Stomach (tissue), 8 donors: ENCODE measurements at regions not wholly inside any gene's neighbourhood (a gene's known extent, or its start where the extent isn't known, plus 50 kb on each side); places are given as distances from the start of the nearest gene placed in this dataset.

ENCODE experiments used
- DNase-seq, 2 donors: peaks; one replicate each; pipeline versions ENCODE4 v3.0.0 to v3.0.0-alpha.2; 2013 to 2019
- H3K27ac ChIP-seq, 5 donors: fragments of 200-600 bp in 4 of 5; sonication (generic) in 4 of 5; one replicate each; pipeline ENCODE4 v1.5.1; 2013 to 2019; ENCODE audit warnings: mild to moderate bottlenecking in 1 of 5, moderate library complexity in 1 of 5
- H3K27me3 ChIP-seq, 3 donors: fragments of 200-600 bp; sonication (generic); one replicate each; pipeline ENCODE4 v1.5.1; 2017 to 2019; ENCODE audit warnings: mixed run types in 1 of 3
- H3K36me3 ChIP-seq, 4 donors: fragments of 200-600 bp; sonication (generic); 1 replicate in 3 of 4; 2 replicates in 1 of 4; pipeline ENCODE4 v1.5.1; 2016 to 2019
- H3K4me1 ChIP-seq, 4 donors: fragments of 200-600 bp; sonication (generic); one replicate each; pipeline ENCODE4 v1.5.1; 2016 to 2019
- H3K4me3 ChIP-seq, 4 donors: fragments of 200-600 bp; sonication (generic) in 3 of 4; one replicate each; pipeline ENCODE4 v1.5.1; 2016 to 2019; ENCODE audit warnings: mild to moderate bottlenecking in 1 of 4
- H3K9me3 ChIP-seq, 4 donors: fragments of 200-600 bp; sonication (generic); one replicate each; pipeline ENCODE4 v1.5.1; 2016 to 2019
- EP300 ChIP-seq: sonication (generic); formaldehyde crosslinking; IDR thresholded peaks from one replicate; pipeline ENCODE4 v1.6.1; 2017; ENCODE audit warnings: antibody characterized with exemption
- POLR2A ChIP-seq, 4 donors: fragments of 450-650 bp; IDR thresholded peaks; one replicate each; pipeline ENCODE4 v1.6.1; 2016; ENCODE audit warnings: antibody characterized with exemption in 4 of 4, control low read depth in 2 of 4, mild to moderate bottlenecking in 1 of 4, moderate library complexity in 1 of 4
- POLR2AphosphoS5 ChIP-seq, 3 donors: sonication (generic); formaldehyde crosslinking; IDR thresholded peaks; one replicate each; pipeline ENCODE4 v1.6.1; 2016; ENCODE audit warnings: antibody characterized with exemption in 3 of 3
- WGBS, 5 donors: extraction: QIAGEN DNeasy Blood & Tissue Kit in 3 of 5; methylation state at CpG; one replicate each; pipeline versions ENCODE4 v1.1.5 to v1.1.7; 2013 to 2018; 5-methylcytosine and 5-hydroxymethylcytosine counted together
- intact Hi-C: fragments of 100-400 bp; cut with DNase I; formaldehyde crosslinking; loops from one replicate; pipeline ENCODE4 v1.15.1; 2023; ENCODE audit warnings: low total_unique reads
- TF ChIP-seq, protein P1 (sequence below), 7 experiments: fragments of 450-650 bp in 4 of 7; fragments of 200-600 bp in 3 of 7; sonication (generic) in 3 of 7; IDR thresholded peaks; one replicate each; pipeline ENCODE4 v1.5.1; 2016 to 2019; ENCODE audit warnings: antibody characterized with exemption in 7 of 7, control low read depth in 2 of 7, mild to moderate bottlenecking in 1 of 7
- donor health status: healthy with polysubstance abuse.
- donor health status: Bipolar disorder and iron deficiency.
- donor health status: healthy.

GRCh38 chr6:92363111-92363510 is 1056.2 kb downstream of the EPHA7 start:
- Histone ChIP-seq H3K9me3 (no peaks in the 10 kb centered on the region), H3K36me3 (no peaks in the 10 kb centered on the region), H3K27ac (no peak overlapping the region), H3K27me3 (no peaks in the 10 kb centered on the region), H3K4me3 (no peak overlapping the region), H3K4me1 (no peaks in the 10 kb centered on the region)
- DNase-seq, result no peak
- WGBS, 5 donors, result 48 to 62% (median 60%) methylated on average over 3 of the region's 3 CpGs
- TF ChIP-seq EP300 (no peak), POLR2AphosphoS5 (IDR thresholded peaks at IDR 0.05) (no peak), POLR2A (IDR thresholded peaks at IDR 0.05) (no peak)
- TF ChIP-seq, protein P1, sequence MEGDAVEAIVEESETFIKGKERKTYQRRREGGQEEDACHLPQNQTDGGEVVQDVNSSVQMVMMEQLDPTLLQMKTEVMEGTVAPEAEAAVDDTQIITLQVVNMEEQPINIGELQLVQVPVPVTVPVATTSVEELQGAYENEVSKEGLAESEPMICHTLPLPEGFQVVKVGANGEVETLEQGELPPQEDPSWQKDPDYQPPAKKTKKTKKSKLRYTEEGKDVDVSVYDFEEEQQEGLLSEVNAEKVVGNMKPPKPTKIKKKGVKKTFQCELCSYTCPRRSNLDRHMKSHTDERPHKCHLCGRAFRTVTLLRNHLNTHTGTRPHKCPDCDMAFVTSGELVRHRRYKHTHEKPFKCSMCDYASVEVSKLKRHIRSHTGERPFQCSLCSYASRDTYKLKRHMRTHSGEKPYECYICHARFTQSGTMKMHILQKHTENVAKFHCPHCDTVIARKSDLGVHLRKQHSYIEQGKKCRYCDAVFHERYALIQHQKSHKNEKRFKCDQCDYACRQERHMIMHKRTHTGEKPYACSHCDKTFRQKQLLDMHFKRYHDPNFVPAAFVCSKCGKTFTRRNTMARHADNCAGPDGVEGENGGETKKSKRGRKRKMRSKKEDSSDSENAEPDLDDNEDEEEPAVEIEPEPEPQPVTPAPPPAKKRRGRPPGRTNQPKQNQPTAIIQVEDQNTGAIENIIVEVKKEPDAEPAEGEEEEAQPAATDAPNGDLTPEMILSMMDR (IDR thresholded peaks at IDR 0.05), result no peak
- intact Hi-C loops, result no loop called here

DNA sequence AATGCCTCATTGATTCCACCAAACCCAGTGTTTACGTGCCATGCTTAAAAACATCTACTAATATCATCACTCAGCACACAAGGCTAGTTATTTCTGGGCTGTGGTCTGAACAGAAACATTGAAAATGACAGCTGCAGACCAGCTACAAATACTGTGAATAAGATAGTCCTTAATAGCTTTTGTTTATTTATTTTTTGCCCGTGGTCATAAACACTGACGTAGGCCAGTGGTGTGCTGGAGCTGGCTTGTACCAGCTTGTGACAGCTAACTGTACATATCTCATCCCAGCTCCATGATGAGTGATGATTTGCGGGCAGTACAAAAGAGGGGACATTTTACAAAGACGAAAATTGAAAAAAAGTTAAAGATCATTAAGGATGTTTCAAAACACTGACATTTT is 1057.0 kb downstream of the EPHA7 start:
- H3K9me3 ChIP-seq, result peaks cover 0 to 4% (median 0%) of the 10 kb centered on the region in 4 donors
- no peaks in the 10 kb centered on the region for H3K4me1 ChIP-seq
- no peak overlapping the region for H3K4me3 ChIP-seq
- no peaks in the 10 kb centered on the region for H3K27me3 ChIP-seq
- 59 to 77% (median 70%) methylated on average over 5 of the region's 5 CpGs for WGBS, 5 donors
- intact Hi-C loops, result no loop called here
- H3K27ac ChIP-seq, result no peak overlapping the region
- H3K36me3 ChIP-seq, result no peaks in the 10 kb centered on the region
- no peak for TF ChIP-seq POLR2A (IDR thresholded peaks at IDR 0.05)
- no peak for TF ChIP-seq EP300
- TF ChIP-seq POLR2AphosphoS5 (IDR thresholded peaks at IDR 0.05), result no peak
- TF ChIP-seq, protein P1 (IDR thresholded peaks at IDR 0.05), result no peak
- DNase-seq, result peak in 1 of 2 donors; percentile 18

DNA sequence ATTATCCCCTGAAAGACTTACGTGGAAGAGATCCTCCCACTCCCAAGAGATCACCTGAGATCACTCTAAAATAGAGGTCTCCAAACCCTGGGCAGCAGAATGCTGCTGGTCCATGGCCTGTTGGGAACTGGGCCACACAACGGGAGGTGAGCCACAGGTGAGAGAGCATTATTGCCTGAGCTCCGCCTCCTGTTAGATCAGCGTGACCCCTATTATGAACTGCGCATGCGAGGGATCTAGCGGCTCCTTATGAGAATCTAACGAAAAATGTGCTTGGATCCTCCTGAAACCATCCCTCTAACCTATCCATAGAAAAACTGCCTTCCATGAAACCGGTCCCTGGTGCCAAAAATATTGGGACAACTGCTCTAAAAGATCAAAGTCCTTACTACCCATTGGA is 1057.4 kb downstream of the EPHA7 start:
- DNase-seq, result no peak
- Histone ChIP-seq H3K9me3 (peaks cover 0 to 4% (median 0%) of the 10 kb centered on the region in 4 donors), H3K27ac (no peak overlapping the region), H3K4me1 (no peaks in the 10 kb centered on the region), H3K36me3 (no peaks in the 10 kb centered on the region), H3K4me3 (no peak overlapping the region), H3K27me3 (no peaks in the 10 kb centered on the region)
- 88 to 90% (median 89%) methylated on average over 9 of the region's 9 CpGs for WGBS, 5 donors
- intact Hi-C loops, result no loop called here
- no peak for TF ChIP-seq POLR2AphosphoS5 (IDR thresholded peaks at IDR 0.05)
- TF ChIP-seq EP300, result no peak
- no peak for TF ChIP-seq POLR2A (IDR thresholded peaks at IDR 0.05)
- TF ChIP-seq, protein P1 (IDR thresholded peaks at IDR 0.05), result no peak

- no peak overlapping the region for H3K27ac ChIP-seq
- no peaks in the 10 kb centered on the region for H3K36me3 ChIP-seq
- peaks cover 0 to 4% (median 0%) of the 10 kb centered on the region in 4 donors for H3K9me3 ChIP-seq
- H3K27me3 ChIP-seq, result no peaks in the 10 kb centered on the region
- WGBS, 5 donors, result 40 to 71% (median 56%) methylated on average over 2 of the region's 2 CpGs
- TF ChIP-seq EP300 (no peak), POLR2A (IDR thresholded peaks at IDR 0.05) (no peak), POLR2AphosphoS5 (IDR thresholded peaks at IDR 0.05) (no peak)
- TF ChIP-seq, protein P1 (IDR thresholded peaks at IDR 0.05), result no peak
- DNase-seq, result no peak
- intact Hi-C loops, result no loop called here
- H3K4me1 ChIP-seq, result no peaks in the 10 kb centered on the region
- no peak overlapping the region for H3K4me3 ChIP-seq
Measured at GRCh38 chr6:92354270-92354829, 1065.0 kb downstream of the EPHA7 start.
